HEK293 (cell line): ENCODE measurements at regions not wholly inside any gene's neighbourhood (a gene's known extent, or its start where the extent isn't known, plus 50 kb on each side); places are given as distances from the start of the nearest gene placed in this dataset.

ENCODE experiments used
- CTCF ChIA-PET: fragments of 350-600 bp; formaldehyde crosslinking; extraction: SDS; loops from one replicate; lab custom pipeline; 2021; ENCODE audit warnings: antibody characterized with exemption; lab: Yijun Ruan, JAX
- POLR2A ChIA-PET: fragments of 300-600 bp; formaldehyde crosslinking; extraction: SDS; loops from one replicate; lab custom pipeline; 2020; ENCODE audit warnings: antibody characterized with exemption, inconsistent platforms; lab: Yijun Ruan, JAX
- H3K27ac ChIP-seq: fragments of 200-500 bp; sonication (Bioruptor generic); 2 replicates; pipeline ENCODE4 v1.5.1; 2014; ENCODE audit warnings: low read depth, low read length, control low read depth, inconsistent platforms; ENCODE audit errors: extremely low read depth
- H3K36me3 ChIP-seq, 2 experiments: fragments of 200-500 bp in 1 of 2; sonication (Bioruptor generic) in 1 of 2; 1 replicate in 1 of 2; 2 replicates in 1 of 2; pipeline ENCODE4 v1.5.1; 2014 to 2017; ENCODE audit warnings: inconsistent platforms in 2 of 2, low read length in 2 of 2; ENCODE audit not compliant: control insufficient read depth in 2 of 2, insufficient read depth in 1 of 2
- H3K4me1 ChIP-seq: fragments of 200-500 bp; sonication (Bioruptor generic); 2 replicates; pipeline ENCODE4 v1.5.1; 2014; ENCODE audit warnings: mild to moderate bottlenecking, low read length, inconsistent platforms; ENCODE audit not compliant: control insufficient read depth, insufficient read depth
- H3K4me3 ChIP-seq: 2 replicates; pipeline ENCODE4 v1.5.1; 2011; ENCODE audit warnings: low read depth, mild to moderate bottlenecking, control low read depth, low read length, moderate library complexity
- H3K9me3 ChIP-seq: fragments of 200-500 bp; sonication (Bioruptor generic); 2 replicates; pipeline ENCODE4 v1.5.1; 2014; ENCODE audit warnings: low read depth, low read length, inconsistent platforms; ENCODE audit not compliant: control insufficient read depth, insufficient read depth
- FEZF1 ChIP-seq: fragments of 450-650 bp; formaldehyde crosslinking; IDR thresholded peaks from 2 replicates; pipeline ENCODE4 v1.5.1; 2016; ENCODE audit warnings: missing biosample characterization, missing genetic modification characterization
- GLI4 ChIP-seq: fragments of 450-650 bp; formaldehyde crosslinking; IDR thresholded peaks from 2 replicates; pipeline ENCODE4 v1.5.1; 2016; ENCODE audit warnings: missing biosample characterization, missing genetic modification characterization
- KLF7 ChIP-seq: fragments of 450-650 bp; formaldehyde crosslinking; IDR thresholded peaks from 2 replicates; pipeline ENCODE4 v1.5.1; 2016; ENCODE audit warnings: missing biosample characterization, missing genetic modification characterization, borderline replicate concordance
- KLF8 ChIP-seq: fragments of 450-650 bp; formaldehyde crosslinking; IDR thresholded peaks from 2 replicates; pipeline ENCODE4 v1.5.1; 2016; ENCODE audit warnings: missing biosample characterization, missing genetic modification characterization
- ZBTB21 ChIP-seq: fragments of 450-650 bp; formaldehyde crosslinking; IDR thresholded peaks from 2 replicates; pipeline ENCODE4 v1.5.1; 2017; ENCODE audit warnings: missing biosample characterization, missing genetic modification characterization
- ZBTB8A ChIP-seq: fragments of 450-650 bp; formaldehyde crosslinking; IDR thresholded peaks from 2 replicates; pipeline ENCODE4 v1.5.1; 2016; ENCODE audit warnings: missing biosample characterization, missing genetic modification characterization
- ZFP3 ChIP-seq: fragments of 450-650 bp; formaldehyde crosslinking; IDR thresholded peaks from 2 replicates; pipeline ENCODE4 v1.5.1; 2016; ENCODE audit warnings: low read depth, missing biosample characterization, missing genetic modification characterization
- ZNF112 ChIP-seq: fragments of 450-650 bp; formaldehyde crosslinking; IDR thresholded peaks from 2 replicates; pipeline ENCODE4 v1.5.0; 2017; ENCODE audit warnings: missing biosample characterization, missing genetic modification characterization
- ZNF114 ChIP-seq: fragments of 450-650 bp; formaldehyde crosslinking; IDR thresholded peaks from 2 replicates; pipeline ENCODE4 v1.5.0; 2017; ENCODE audit warnings: missing biosample characterization, missing genetic modification characterization
- ZNF132 ChIP-seq: fragments of 450-650 bp; formaldehyde crosslinking; IDR thresholded peaks from 2 replicates; pipeline ENCODE4 v1.5.1; 2017; ENCODE audit warnings: missing biosample characterization, missing genetic modification characterization, borderline replicate concordance
- ZNF2 ChIP-seq: fragments of 450-650 bp; formaldehyde crosslinking; IDR thresholded peaks from 2 replicates; pipeline ENCODE4 v1.5.1; 2016; ENCODE audit warnings: missing biosample characterization, missing genetic modification characterization
- ZNF221 ChIP-seq: fragments of 450-650 bp; formaldehyde crosslinking; IDR thresholded peaks from 2 replicates; pipeline ENCODE4 v1.5.1; 2017; ENCODE audit warnings: missing biosample characterization, missing genetic modification characterization, borderline replicate concordance
- ZNF274 ChIP-seq, 2 experiments: fragments of 200-500 bp in 1 of 2; fragments of 450-650 bp in 1 of 2; sonication (Bioruptor generic) in 1 of 2; formaldehyde crosslinking in 1 of 2; IDR thresholded peaks; 2 replicates each; pipeline versions ENCODE4 v1.5.1 to v1.6.1; 2014 to 2016; ENCODE audit warnings: borderline replicate concordance in 1 of 2, inconsistent platforms in 1 of 2, low read length in 1 of 2, missing biosample characterization in 1 of 2, missing genetic modification characterization in 1 of 2
- ZNF292 ChIP-seq: fragments of 450-650 bp; formaldehyde crosslinking; IDR thresholded peaks from 2 replicates; pipeline ENCODE4 v1.5.1; 2016; ENCODE audit warnings: low read depth, missing biosample characterization, missing genetic modification characterization, borderline replicate concordance
- ZNF341 ChIP-seq: fragments of 450-650 bp; formaldehyde crosslinking; IDR thresholded peaks from 2 replicates; pipeline ENCODE4; 2016; ENCODE audit warnings: low read depth, missing biosample characterization, missing genetic modification characterization
- ZNF530 ChIP-seq: fragments of 450-650 bp; formaldehyde crosslinking; IDR thresholded peaks from 2 replicates; pipeline ENCODE4 v1.5.1; 2016; ENCODE audit warnings: low read depth, missing biosample characterization, missing genetic modification characterization
- ZNF664 ChIP-seq: fragments of 450-650 bp; formaldehyde crosslinking; IDR thresholded peaks from 2 replicates; pipeline ENCODE4 v1.5.1; 2016; ENCODE audit warnings: missing biosample characterization, missing genetic modification characterization
- ZNF701 ChIP-seq: fragments of 450-650 bp; formaldehyde crosslinking; IDR thresholded peaks from 2 replicates; pipeline ENCODE4 v1.5.1; 2016; ENCODE audit warnings: missing biosample characterization, missing genetic modification characterization
- ZSCAN16 ChIP-seq: fragments of 450-650 bp; formaldehyde crosslinking; IDR thresholded peaks from 2 replicates; pipeline ENCODE4 v1.5.1; 2016; ENCODE audit warnings: missing biosample characterization, missing genetic modification characterization
- TF ChIP-seq, protein P1 (sequence below): fragments of 450-650 bp; formaldehyde crosslinking; IDR thresholded peaks from 2 replicates; pipeline ENCODE4 v1.5.1; 2016; ENCODE audit warnings: missing biosample characterization, missing genetic modification characterization
- TF ChIP-seq, protein P2 (sequence below): fragments of 450-650 bp; formaldehyde crosslinking; conservative IDR thresholded peaks from 2 replicates; pipeline ENCODE4 v1.5.1; 2016; ENCODE audit warnings: low read depth, missing biosample characterization, missing genetic modification characterization

DNA sequence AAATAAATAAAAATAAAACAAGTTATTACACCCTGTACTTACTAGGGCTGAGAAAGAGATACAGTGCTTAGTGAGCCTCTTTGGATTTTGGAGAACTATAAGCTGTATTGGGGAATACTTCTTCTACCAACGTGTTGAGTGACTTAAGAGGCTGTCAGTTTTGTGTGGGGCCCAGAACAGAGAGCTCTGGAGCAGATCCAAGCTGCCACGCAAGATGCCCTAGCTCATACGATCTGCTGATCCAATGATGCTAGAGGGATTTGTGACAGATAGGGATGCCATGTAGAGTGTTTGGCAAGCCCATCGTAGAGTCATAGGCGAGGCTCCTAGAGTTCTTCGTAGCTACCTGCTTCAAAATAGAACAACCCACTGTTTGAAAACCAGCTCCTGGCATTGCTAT lies 60.3 kb upstream of the KLF3 start:
- H3K4me1 ChIP-seq, result no peaks in the 10 kb centered on the region
- ChIA-PET POLR2A (no interaction called here), CTCF (no interaction called here)
- no peak overlapping the region for H3K4me3 ChIP-seq
- no peak overlapping the region for H3K27ac ChIP-seq
- H3K9me3 ChIP-seq, result no peaks in the 10 kb centered on the region
- TF ChIP-seq ZNF112 (tag by site-specific recombination) (no peak), ZSCAN16 (tag by site-specific recombination) (no peak), ZNF2 (tag by site-specific recombination) (no peak), ZBTB21 (no peak), ZNF221 (tag by site-specific recombination) (no peak), ZNF341 (tag by site-specific recombination) (no peak), GLI4 (no peak), FEZF1 (tag by site-specific recombination) (no peak), ZNF274 (IDR thresholded peaks at IDR 0.05; ENCODE audit: low read length) (no peak), ZNF274 (tag by site-specific recombination; IDR thresholded peaks at IDR 0.05; ENCODE audit: borderline replicate concordance) (no peak), ZNF114 (tag by site-specific recombination) (no peak), ZNF701 (tag by site-specific recombination) (no peak), KLF7 (tag by site-specific recombination) (no peak), ZNF664 (tag by site-specific recombination) (no peak)
- TF ChIP-seq, all 188 proteins: peak for 0
- no peaks in the 10 kb centered on the region for H3K36me3 ChIP-seq

GRCh38 chr4:38605181-38605752 lies 58.7 kb upstream of the KLF3 start:
- ChIA-PET POLR2A (no interaction called here), CTCF (interaction anchor here (0.6 kb wide), 1 partner anchor 183 kb away, joined by 3 read pairs; no protein-coding TSS in a partner anchor)
- TF ChIP-seq ZFP3 (tag by site-specific recombination), result no peak
- no peak for TF ChIP-seq ZNF132 (tag by site-specific recombination)
- TF ChIP-seq ZNF530 (tag by site-specific recombination), result no peak
- no peak for TF ChIP-seq ZBTB8A
- no peak for TF ChIP-seq ZNF292 (tag by site-specific recombination)
- TF ChIP-seq, protein P1, sequence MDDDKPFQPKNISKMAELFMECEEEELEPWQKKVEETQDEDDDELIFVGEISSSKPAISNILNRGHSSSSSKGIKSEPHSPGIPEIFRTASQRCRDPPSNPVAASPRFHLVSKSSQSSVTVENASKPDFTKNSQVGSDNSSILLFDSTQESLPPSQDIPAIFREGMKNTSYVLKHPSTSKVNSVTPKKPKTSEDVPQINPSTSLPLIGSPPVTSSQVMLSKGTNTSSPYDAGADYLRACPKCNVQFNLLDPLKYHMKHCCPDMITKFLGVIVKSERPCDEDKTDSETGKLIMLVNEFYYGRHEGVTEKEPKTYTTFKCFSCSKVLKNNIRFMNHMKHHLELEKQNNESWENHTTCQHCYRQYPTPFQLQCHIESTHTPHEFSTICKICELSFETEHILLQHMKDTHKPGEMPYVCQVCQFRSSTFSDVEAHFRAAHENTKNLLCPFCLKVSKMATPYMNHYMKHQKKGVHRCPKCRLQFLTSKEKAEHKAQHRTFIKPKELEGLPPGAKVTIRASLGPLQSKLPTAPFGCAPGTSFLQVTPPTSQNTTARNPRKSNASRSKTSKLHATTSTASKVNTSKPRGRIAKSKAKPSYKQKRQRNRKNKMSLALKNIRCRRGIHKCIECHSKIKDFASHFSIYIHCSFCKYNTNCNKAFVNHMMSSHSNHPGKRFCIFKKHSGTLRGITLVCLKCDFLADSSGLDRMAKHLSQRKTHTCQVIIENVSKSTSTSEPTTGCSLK (tag by site-specific recombination), result no peak
- no peak for TF ChIP-seq KLF8 (tag by site-specific recombination)

DNA sequence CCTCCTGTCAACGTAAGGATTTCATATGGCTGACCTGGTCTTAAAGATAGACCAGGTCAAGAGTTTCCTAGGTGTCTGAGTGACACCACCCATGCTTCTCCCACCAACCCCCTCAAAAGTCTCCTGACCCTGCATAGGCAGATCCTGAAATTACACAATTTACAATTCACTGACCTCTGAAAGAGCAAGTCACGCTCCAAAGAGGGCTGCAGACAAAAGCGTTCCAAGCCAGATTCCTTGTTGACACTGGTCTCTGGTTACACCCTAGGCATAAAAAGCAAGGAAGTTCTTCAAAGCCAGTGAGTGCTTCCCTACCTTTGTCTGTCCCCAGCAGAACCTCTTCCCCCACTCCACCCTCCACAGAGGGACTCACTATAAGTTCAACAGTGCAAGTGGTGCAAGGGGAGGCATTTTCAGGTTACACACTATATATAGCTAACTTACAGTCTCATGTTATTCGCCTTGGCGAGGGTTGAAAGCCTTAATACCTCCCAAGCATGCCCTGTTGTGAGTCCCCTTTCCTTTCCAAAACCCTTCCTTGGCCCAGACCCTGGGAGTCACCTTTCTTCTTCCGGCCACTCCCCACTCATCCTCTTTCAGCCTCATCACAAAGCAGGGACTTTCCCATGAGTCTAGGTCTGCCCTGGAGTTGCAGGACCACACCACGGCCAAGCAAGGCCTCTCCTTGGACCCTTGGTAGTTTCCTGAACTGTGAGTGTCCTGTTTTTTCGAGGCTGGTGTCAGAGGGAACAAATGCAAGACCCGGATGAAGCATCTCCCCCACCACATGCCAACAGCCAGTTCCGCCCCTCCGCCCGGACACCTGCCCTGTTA lies 58.0 kb upstream of the KLF3 start:
- Histone ChIP-seq H3K36me3 (no peaks in the 10 kb centered on the region), H3K9me3 (no peaks in the 10 kb centered on the region), H3K4me1 (no peaks in the 10 kb centered on the region), H3K27ac (no peak overlapping the region), H3K4me3 (no peak overlapping the region)
- CTCF ChIA-PET, result no interaction called here
- POLR2A ChIA-PET, result no interaction called here
- TF ChIP-seq, protein P2, sequence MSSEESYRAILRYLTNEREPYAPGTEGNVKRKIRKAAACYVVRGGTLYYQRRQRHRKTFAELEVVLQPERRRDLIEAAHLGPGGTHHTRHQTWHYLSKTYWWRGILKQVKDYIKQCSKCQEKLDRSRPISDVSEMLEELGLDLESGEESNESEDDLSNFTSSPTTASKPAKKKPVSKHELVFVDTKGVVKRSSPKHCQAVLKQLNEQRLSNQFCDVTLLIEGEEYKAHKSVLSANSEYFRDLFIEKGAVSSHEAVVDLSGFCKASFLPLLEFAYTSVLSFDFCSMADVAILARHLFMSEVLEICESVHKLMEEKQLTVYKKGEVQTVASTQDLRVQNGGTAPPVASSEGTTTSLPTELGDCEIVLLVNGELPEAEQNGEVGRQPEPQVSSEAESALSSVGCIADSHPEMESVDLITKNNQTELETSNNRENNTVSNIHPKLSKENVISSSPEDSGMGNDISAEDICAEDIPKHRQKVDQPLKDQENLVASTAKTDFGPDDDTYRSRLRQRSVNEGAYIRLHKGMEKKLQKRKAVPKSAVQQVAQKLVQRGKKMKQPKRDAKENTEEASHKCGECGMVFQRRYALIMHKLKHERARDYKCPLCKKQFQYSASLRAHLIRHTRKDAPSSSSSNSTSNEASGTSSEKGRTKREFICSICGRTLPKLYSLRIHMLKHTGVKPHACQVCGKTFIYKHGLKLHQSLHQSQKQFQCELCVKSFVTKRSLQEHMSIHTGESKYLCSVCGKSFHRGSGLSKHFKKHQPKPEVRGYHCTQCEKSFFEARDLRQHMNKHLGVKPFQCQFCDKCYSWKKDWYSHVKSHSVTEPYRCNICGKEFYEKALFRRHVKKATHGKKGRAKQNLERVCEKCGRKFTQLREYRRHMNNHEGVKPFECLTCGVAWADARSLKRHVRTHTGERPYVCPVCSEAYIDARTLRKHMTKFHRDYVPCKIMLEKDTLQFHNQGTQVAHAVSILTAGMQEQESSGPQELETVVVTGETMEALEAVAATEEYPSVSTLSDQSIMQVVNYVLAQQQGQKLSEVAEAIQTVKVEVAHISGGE (tag by site-specific recombination), result peak; percentile 48

More at GRCh38 chr4:38605181-38605752, 58.7 kb upstream of the KLF3 start:
- no peaks in the 10 kb centered on the region for H3K9me3 ChIP-seq
- H3K4me1 ChIP-seq, result no peaks in the 10 kb centered on the region
- H3K27ac ChIP-seq, result no peak overlapping the region
- no peak overlapping the region for H3K4me3 ChIP-seq
- no peaks in the 10 kb centered on the region for H3K36me3 ChIP-seq
